ENCODE measurements at regions not wholly inside any gene's neighbourhood (a gene's known extent, or its start where the extent isn't known, plus 50 kb on each side); places are given as distances from the start of the nearest gene placed in this dataset.
A peak's percentile ranks its signal among the peaks of the same experiment; 100 is the strongest.

GRCh38 chr6:147077251-147077650 lies 127.0 kb upstream of the STXBP5 start:
- DNase-seq = no peak

GRCh38 chr6:147078106-147078505 lies 126.1 kb upstream of the STXBP5 start:
- no peak for DNase-seq

DNA sequence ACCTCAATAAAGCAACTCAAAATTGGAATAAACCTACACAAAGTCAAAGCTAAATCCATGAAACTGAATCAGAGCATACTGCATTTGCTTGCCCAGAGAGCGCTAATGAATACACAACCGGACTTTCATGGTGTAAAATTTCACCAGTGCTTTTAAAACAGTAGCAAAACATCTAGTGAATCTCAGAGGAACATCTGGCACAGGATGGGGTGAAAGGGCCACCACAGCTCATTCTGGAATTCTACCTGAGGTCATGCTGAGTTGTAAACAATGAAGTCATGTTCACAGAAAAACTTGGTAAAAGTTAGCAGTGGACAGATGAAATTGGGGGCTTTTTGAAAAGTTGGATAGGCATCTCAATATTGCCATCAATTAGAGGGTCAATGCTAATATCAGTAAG lies 125.6 kb upstream of the STXBP5 start:
- DNase-seq = no peak

GRCh38 chr6:147080225-147080624 lies 124.0 kb upstream of the STXBP5 start:
- DNase-seq = no peak

GRCh38 chr6:147081076-147081609 lies 123.1 kb upstream of the STXBP5 start:
- no peak for DNase-seq

DNA sequence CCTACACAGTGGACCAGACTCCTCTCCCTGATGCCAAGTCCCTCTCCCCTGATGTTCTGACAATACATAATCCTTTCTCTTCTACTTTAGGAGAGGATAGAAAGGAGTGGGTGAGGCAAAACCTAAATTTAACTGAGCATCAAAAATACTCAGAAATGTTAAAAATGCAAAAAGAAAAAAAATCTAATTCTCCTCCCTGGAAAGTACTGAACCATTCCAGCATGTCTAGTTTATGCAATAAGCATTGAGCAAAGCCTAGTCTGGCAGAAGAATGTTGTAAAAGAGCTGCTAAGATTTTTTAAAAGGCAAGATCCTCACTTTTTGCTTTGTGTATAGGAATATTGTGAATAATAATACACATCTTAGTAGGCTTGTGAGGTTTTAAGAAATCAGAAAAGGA lies 116.6 kb upstream of the STXBP5 start:
- no peak for DNase-seq

DNA sequence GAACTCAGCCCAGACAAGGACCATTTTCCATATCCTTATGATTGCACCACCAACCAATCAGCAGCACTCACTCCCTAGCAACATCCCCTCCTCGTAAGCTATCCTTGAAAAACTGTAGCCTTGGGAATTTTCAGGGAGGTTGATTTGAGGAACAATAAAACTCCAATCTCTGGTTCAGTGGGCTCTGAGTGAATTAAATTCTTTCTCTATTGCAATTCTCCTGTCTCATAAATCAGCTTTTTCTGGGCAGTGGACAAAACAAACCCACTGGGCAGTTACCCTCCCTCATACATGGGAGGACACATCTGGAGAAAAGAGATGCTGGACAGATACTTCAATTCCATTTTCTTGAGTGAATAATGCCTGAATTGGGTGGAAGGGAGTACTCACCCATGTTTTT lies 115.4 kb upstream of the STXBP5 start:
- DNase-seq = no peak

DNA sequence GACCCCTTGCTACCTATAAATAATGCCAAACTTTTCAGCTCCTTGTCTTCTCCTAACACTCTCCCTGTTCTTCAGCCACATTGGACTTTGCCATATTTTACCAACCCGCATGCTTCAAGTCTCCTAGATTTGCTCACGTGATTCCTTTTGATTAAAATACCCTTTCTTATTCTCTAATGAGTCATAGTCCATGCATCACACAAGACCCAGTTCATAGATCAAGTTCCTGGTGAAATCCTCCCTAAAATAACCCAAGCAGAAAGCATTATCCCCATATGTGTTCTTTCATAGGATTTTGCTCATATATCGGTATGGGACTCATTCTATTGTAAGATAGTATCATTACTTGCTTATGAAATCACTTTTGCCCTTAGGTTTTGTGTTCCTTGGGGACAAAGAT lies 108.9 kb upstream of the STXBP5 start:
- DNase-seq = no peak

GRCh38 chr6:147099974-147100373 lies 104.2 kb upstream of the STXBP5 start:
- DNase-seq = no peak

GRCh38 chr6:147103007-147103406 lies 101.2 kb upstream of the STXBP5 start:
- DNase-seq = no peak

GRCh38 chr6:147103694-147104093 lies 100.5 kb upstream of the STXBP5 start:
- no peak for DNase-seq

- no peak for DNase-seq
These were observed 98.4 kb upstream of the STXBP5 start for GRCh38 chr6:147105786-147106185.

GRCh38 chr6:147106759-147107401 lies 97.3 kb upstream of the STXBP5 start:
- no peak for DNase-seq

DNA sequence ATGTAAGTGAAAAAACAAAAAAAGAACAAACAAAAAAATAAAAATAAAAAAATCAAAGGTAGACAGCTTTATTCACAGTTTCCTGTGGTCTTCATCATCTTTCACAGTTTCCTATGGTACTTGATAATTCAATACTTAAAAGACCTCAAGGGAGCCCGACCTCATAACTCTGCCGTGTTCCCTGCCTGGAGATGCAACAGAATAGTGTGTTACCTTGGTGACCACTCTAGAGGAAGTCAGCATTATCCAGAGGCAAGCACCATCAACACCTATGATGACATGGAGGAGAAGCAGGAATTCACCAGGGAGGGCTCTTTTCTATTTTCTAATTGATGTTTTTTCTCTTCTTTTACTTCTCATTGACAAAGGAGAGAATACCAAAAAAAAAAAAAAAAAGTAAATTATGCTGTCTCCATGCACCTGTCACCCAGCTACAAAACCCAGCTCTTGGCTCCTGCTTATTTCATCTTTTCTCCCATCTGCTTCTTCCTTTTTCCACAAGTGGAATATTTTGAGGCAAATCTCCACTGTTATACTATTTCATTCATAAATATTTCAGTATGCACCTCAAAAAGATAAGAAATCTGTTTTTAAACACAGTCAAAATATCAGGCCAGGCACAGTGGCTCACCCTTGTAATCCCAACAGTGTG lies 95.8 kb upstream of the STXBP5 start:
- DNase-seq = no peak

DNA sequence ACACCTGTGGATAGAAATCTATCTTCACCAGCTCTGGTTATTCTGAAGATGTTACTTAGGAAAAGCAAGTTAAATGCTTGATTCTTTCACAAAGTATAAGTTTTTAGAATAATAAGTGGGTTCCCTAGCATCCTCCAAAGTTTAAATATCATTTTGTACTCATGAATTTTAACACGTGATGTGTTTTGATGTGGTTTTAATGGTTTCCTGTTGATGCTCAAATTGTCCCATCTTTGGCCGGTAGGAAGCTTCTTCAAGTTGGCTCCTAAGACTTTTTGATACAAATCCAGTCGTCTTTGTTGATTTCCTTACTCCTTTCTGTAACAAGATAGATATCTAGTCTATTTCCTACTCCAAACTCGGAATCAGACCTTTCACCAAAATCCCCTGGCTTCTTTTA lies 94.5 kb upstream of the STXBP5 start:
- no peak for DNase-seq

DNA sequence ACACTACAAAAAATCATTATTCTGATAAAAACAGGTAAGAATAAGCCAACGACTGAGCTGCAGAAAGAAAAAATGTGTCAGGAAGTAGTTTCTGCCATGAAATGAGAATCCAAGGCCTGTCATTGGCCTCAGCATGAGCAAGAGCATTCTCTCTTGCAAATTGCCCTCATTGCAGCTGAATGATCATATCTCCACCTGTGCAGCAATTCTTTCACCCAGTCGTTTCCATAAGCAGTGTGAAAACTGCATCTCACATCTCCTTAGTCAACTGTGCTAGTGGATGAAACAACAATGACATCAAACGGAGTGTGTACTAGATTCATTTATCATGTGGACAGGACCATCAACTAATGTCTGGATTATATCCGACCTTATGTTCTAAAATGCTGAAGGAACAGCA lies 88.2 kb upstream of the STXBP5 start:
- DNase-seq = no peak

DNA sequence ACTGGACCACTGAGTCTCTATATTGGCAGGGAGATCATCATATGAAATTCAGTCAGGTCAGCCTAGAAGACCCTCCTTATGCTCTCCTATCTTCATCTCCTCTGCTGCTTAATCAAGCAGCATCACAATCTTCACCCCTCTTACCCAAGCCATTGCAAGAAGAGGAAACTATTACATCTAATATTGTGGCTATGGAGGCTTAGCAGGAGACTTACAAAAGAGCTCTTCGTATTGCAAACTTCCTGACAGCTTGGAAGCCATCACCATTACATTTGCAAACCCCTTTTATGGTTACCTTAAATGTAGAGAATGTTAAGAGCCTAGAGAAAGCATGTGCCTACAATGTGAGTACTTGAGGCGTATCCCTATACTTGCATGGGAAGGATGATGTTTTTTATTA lies 87.2 kb upstream of the STXBP5 start:
- DNase-seq = no peak

DNA sequence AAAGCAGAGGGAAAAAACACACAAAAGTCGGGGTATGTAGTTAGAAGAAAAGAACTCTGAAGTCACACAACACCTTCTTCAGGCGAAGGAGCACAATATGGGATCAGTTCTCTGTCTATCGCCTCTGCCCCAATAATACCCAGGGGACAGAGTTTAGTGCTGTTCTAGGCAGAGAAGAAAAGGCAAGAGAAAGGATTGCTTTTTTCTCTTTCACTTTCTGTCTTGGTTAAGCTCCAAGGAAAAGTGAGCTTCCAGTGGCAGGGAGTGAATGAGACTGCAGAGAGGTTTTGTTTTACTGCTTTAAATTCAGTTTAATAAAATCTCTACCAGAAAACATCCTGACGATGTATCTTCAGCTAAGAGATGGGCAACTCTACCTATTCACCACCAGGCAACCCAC lies 86.6 kb upstream of the STXBP5 start:
- peak; percentile 20 for DNase-seq

- no peak for DNase-seq
These were observed 84.9 kb upstream of the STXBP5 start for GRCh38 chr6:147119310-147119709.

GRCh38 chr6:147122823-147123222 lies 81.4 kb upstream of the STXBP5 start:
- DNase-seq = no peak

- no peak for DNase-seq
These were observed 77.6 kb upstream of the STXBP5 start for GRCh38 chr6:147126618-147127022.

- no peak for DNase-seq
These were observed 76.6 kb upstream of the STXBP5 start for GRCh38 chr6:147127587-147127986.

- no peak for DNase-seq
These were observed 76.2 kb upstream of the STXBP5 start for GRCh38 chr6:147128056-147128455.
